ENCODE measurements at regions not wholly inside any gene's neighbourhood (a gene's known extent, or its start where the extent isn't known, plus 50 kb on each side); places are given as distances from the start of the nearest gene placed in this dataset.

GRCh38 chr11:112525844-112526590 is 265.4 kb upstream of the PLET1 start:
- no peak overlapping the region for H3K4me3 ChIP-seq (ENCODE audit: low read length)
- no peak overlapping the region for H3K4me2 ChIP-seq (ENCODE audit: low read length)
- TF ChIP-seq EZH2phosphoT487 (IDR thresholded peaks at IDR 0.05; ENCODE audit: borderline replicate concordance, low read length) (no peak), CTCF (IDR thresholded peaks at IDR 0.05; ENCODE audit: low read depth, low read length, poor library complexity, severe bottlenecking) (no peak)
- no peaks in the 10 kb centered on the region for H4K20me1 ChIP-seq (ENCODE audit: control insufficient read depth, insufficient read depth, low read depth, low read length)
- H3K27ac ChIP-seq (ENCODE audit: low read depth, low read length), result no peak overlapping the region
- no peaks in the 10 kb centered on the region for H3F3A ChIP-seq (ENCODE audit: control insufficient read depth, insufficient read depth)
- H3K36me3 ChIP-seq (ENCODE audit: control insufficient read depth, low read length), result no peaks in the 10 kb centered on the region
- no peaks in the 10 kb centered on the region for H3K9me3 ChIP-seq (ENCODE audit: control insufficient read depth, insufficient read depth, low read length)
- H3K79me2 ChIP-seq (ENCODE audit: control insufficient read depth, low read length), result no peaks in the 10 kb centered on the region
- H3K4me1 ChIP-seq (ENCODE audit: control insufficient read depth, low read length), result no peaks in the 10 kb centered on the region
- H3K27me3 ChIP-seq (ENCODE audit: control insufficient read depth, low read length), result peaks cover 8% of the 10 kb centered on the region; the same call in 1 of the 2 replicates
- no peaks in the 10 kb centered on the region for H3K9me2 ChIP-seq (replicated peaks; ENCODE audit: control insufficient read depth, low read length)

- Histone ChIP-seq H3K79me2 (ENCODE audit: control insufficient read depth, low read length) (no peaks in the 10 kb centered on the region), H3K36me3 (ENCODE audit: control insufficient read depth, low read length) (no peaks in the 10 kb centered on the region), H4K20me1 (ENCODE audit: control insufficient read depth, insufficient read depth, low read depth, low read length) (no peaks in the 10 kb centered on the region), H3K4me1 (ENCODE audit: control insufficient read depth, low read length) (no peaks in the 10 kb centered on the region), H3K4me2 (ENCODE audit: low read length) (no peak overlapping the region), H3K27ac (ENCODE audit: low read depth, low read length) (no peak overlapping the region), H3K9me3 (ENCODE audit: control insufficient read depth, insufficient read depth, low read length) (no peaks in the 10 kb centered on the region), H3K4me3 (ENCODE audit: low read length) (no peak overlapping the region), H3F3A (ENCODE audit: control insufficient read depth, insufficient read depth) (no peaks in the 10 kb centered on the region), H3K27me3 (ENCODE audit: control insufficient read depth, low read length) (peaks cover 8% of the 10 kb centered on the region; the same call in 1 of the 2 replicates), H3K9me2 (replicated peaks; ENCODE audit: control insufficient read depth, low read length) (no peaks in the 10 kb centered on the region)
- TF ChIP-seq EZH2phosphoT487 (IDR thresholded peaks at IDR 0.05; ENCODE audit: borderline replicate concordance, low read length) (no peak), CTCF (IDR thresholded peaks at IDR 0.05; ENCODE audit: low read depth, low read length, poor library complexity, severe bottlenecking) (no peak)
Observed at GRCh38 chr11:112526699-112527416, 266.2 kb upstream of the PLET1 start.

GRCh38 chr11:112529071-112529470 is 268.4 kb upstream of the PLET1 start:
- Histone ChIP-seq H3F3A (ENCODE audit: control insufficient read depth, insufficient read depth) (no peaks in the 10 kb centered on the region), H3K36me3 (ENCODE audit: control insufficient read depth, low read length) (no peaks in the 10 kb centered on the region), H3K4me1 (ENCODE audit: control insufficient read depth, low read length) (no peaks in the 10 kb centered on the region), H3K4me2 (ENCODE audit: low read length) (no peak overlapping the region), H3K4me3 (ENCODE audit: low read length) (no peak overlapping the region), H3K9me2 (replicated peaks; ENCODE audit: control insufficient read depth, low read length) (no peaks in the 10 kb centered on the region), H3K79me2 (ENCODE audit: control insufficient read depth, low read length) (no peaks in the 10 kb centered on the region), H3K27me3 (ENCODE audit: control insufficient read depth, low read length) (peaks cover 12% of the 10 kb centered on the region; the same call in 1 of the 2 replicates), H3K9me3 (ENCODE audit: control insufficient read depth, insufficient read depth, low read length) (no peaks in the 10 kb centered on the region), H3K27ac (ENCODE audit: low read depth, low read length) (no peak overlapping the region), H4K20me1 (ENCODE audit: control insufficient read depth, insufficient read depth, low read depth, low read length) (no peaks in the 10 kb centered on the region)
- TF ChIP-seq CTCF (IDR thresholded peaks at IDR 0.05; ENCODE audit: low read depth, low read length, poor library complexity, severe bottlenecking), result no peak

Measured in DOHH2 (cell line).